Right lobe of liver (tissue), 4 donors: ENCODE measurements at regions not wholly inside any gene's neighbourhood (a gene's known extent, or its start where the extent isn't known, plus 50 kb on each side); places are given as distances from the start of the nearest gene placed in this dataset.

ENCODE experiments used
- CTCF ChIP-seq, 4 donors: fragments of 200-600 bp in 3 of 4; fragments of 450-650 bp in 1 of 4; IDR thresholded peaks; one replicate each; pipeline versions ENCODE4 v1.5.1 to v1.8.0; 2016 to 2022; ENCODE audit warnings: antibody characterized with exemption in 4 of 4, mild to moderate bottlenecking in 2 of 4
- POLR2A ChIP-seq: fragments of 450-650 bp; IDR thresholded peaks from one replicate; pipeline ENCODE4 v1.6.1; 2017; ENCODE audit warnings: antibody characterized with exemption, mild to moderate bottlenecking
- donor health status: DM: no; HTN: no; CAD: no.
- donor health status: DM: no; HTN: no; CAD: no.
- donor health status: DM: no; HTN: yes; CAD: no.

- TF ChIP-seq POLR2A (no peak), CTCF (IDR thresholded peaks at IDR 0.05) (no peak)
Observed at GRCh38 chr4:24209906-24210305, 320.1 kb upstream of the PPARGC1A start.
